KMS-11 (cell line): ENCODE measurements at regions not wholly inside any gene's neighbourhood (a gene's known extent, or its start where the extent isn't known, plus 50 kb on each side); places are given as distances from the start of the nearest gene placed in this dataset.

Experiments
- H2AFZ ChIP-seq: fragments of 200-600 bp; sonication (generic); 2 replicates; pipeline ENCODE4 v1.6.1; 2016; ENCODE audit warnings: antibody characterized with exemption, mixed run types, low read depth
- H3K27ac ChIP-seq: fragments of 200-600 bp; sonication (generic); 2 replicates; pipeline ENCODE4 v1.6.1; 2016; ENCODE audit warnings: mild to moderate bottlenecking, mixed run types
- H3K27me3 ChIP-seq: fragments of 200-600 bp; sonication (generic); 2 replicates; pipeline ENCODE4 v1.6.1; 2017; ENCODE audit warnings: mild to moderate bottlenecking, low read depth, mixed run types, moderate library complexity; ENCODE audit not compliant: insufficient read depth
- H3K36me3 ChIP-seq: fragments of 200-600 bp; sonication (generic); 2 replicates; pipeline ENCODE4 v1.6.1; 2017; ENCODE audit warnings: mild to moderate bottlenecking, mixed run types; ENCODE audit not compliant: insufficient read depth
- H3K4me1 ChIP-seq: fragments of 200-600 bp; sonication (generic); 2 replicates; pipeline ENCODE4 v1.6.1; 2016; ENCODE audit warnings: mild to moderate bottlenecking, low read depth, mixed run types; ENCODE audit not compliant: poor library complexity, severe bottlenecking
- H3K4me2 ChIP-seq: fragments of 200-600 bp; sonication (generic); 2 replicates; pipeline ENCODE4 v1.7.0; 2016; ENCODE audit warnings: mild to moderate bottlenecking, mixed run types
- H3K4me3 ChIP-seq: fragments of 200-600 bp; sonication (generic); IDR thresholded peaks from 2 replicates; pipeline ENCODE4 v1.6.1; 2017; ENCODE audit warnings: low read depth, low read length, mixed read lengths; ENCODE audit not compliant: insufficient read depth
- H3K79me2 ChIP-seq: fragments of 200-600 bp; sonication (generic); 2 replicates; pipeline ENCODE4 v1.6.1; 2016; ENCODE audit warnings: low read depth, mixed run types; ENCODE audit not compliant: insufficient read depth
- H3K9ac ChIP-seq: fragments of 200-600 bp; sonication (generic); 2 replicates; pipeline ENCODE4 v1.6.1; 2016; ENCODE audit warnings: mild to moderate bottlenecking, mixed run types
- H4K20me1 ChIP-seq: fragments of 200-600 bp; sonication (generic); 2 replicates; pipeline ENCODE4 v1.6.1; 2016; ENCODE audit warnings: mild to moderate bottlenecking, mixed run types; ENCODE audit not compliant: insufficient read depth
- TF ChIP-seq, protein P1 (sequence below): fragments of 200-600 bp; sonication (generic); conservative IDR thresholded peaks from 2 replicates; pipeline ENCODE4 v1.6.1; 2017; ENCODE audit warnings: low read depth, mild to moderate bottlenecking, antibody characterized with exemption, low read length, moderate library complexity, mixed read lengths

DNA sequence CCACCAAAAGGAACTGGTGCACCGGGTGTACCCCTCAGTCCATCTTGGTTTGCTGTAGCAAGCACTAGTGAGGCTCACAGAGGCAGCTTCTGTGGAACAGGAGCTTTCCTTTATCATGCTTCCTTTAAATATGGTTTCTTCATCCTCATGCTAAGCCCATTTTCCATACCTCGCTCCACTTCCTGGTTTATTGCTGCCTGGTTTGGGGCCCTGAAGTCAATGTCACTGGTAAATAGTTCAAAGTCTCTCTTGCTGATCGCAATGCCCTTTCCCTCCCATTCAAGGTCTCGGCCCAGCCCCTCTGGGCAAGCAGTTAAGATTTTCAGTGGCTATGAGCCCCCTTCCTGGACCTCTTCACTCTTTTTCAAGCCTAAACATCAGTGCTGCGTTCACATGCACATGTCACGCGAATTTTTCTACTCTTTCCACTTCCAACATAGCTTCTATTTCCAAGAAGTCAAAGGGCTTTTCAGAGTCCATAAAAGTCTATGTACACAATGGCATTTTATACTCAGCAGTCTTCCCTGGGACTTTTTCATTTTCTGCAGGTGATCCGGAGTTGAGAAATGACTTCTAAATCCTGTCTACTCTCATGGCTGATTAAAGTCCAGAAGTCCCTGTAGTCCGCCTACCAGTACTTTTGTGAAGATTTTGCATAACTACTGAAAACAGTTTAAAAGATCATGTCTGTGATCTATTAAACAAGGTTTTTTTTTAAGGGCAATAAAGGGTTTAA, 323.8 kb upstream of the ZFHX3 start:
- Histone ChIP-seq H3K79me2 (no peaks in the 10 kb centered on the region), H3K27me3 (no peaks in the 10 kb centered on the region), H3K9ac (no peak overlapping the region), H3K27ac (no peak overlapping the region), H3K4me1 (no peaks in the 10 kb centered on the region), H3K4me3 (no peak overlapping the region), H3K36me3 (no peaks in the 10 kb centered on the region), H4K20me1 (no peaks in the 10 kb centered on the region), H3K4me2 (no peak overlapping the region), H2AFZ (no peak overlapping the region)
- TF ChIP-seq, protein P1, sequence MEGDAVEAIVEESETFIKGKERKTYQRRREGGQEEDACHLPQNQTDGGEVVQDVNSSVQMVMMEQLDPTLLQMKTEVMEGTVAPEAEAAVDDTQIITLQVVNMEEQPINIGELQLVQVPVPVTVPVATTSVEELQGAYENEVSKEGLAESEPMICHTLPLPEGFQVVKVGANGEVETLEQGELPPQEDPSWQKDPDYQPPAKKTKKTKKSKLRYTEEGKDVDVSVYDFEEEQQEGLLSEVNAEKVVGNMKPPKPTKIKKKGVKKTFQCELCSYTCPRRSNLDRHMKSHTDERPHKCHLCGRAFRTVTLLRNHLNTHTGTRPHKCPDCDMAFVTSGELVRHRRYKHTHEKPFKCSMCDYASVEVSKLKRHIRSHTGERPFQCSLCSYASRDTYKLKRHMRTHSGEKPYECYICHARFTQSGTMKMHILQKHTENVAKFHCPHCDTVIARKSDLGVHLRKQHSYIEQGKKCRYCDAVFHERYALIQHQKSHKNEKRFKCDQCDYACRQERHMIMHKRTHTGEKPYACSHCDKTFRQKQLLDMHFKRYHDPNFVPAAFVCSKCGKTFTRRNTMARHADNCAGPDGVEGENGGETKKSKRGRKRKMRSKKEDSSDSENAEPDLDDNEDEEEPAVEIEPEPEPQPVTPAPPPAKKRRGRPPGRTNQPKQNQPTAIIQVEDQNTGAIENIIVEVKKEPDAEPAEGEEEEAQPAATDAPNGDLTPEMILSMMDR: no peak

DNA sequence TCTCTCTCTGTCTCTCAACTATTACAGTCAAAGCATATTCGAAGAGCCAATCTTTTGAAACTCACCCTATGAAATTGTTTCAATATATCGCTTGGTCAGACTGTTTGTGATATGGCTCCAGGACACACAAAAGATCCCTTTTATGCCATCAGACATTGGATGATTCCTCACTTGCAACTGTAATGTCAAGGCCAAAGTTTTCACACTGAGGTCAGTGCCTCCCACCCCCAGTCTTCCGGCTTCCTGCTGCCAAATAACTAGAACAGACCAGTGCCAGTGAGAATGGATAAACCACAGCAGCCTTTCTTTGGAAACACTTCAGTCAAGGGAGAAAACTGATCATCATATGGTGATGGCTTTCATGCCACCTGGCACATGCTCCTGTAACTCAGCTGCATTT, 321.9 kb upstream of the ZFHX3 start:
- no peak overlapping the region for H3K27ac ChIP-seq
- TF ChIP-seq, protein P1: no peak
- no peaks in the 10 kb centered on the region for H3K4me1 ChIP-seq
- no peak overlapping the region for H2AFZ ChIP-seq
- no peaks in the 10 kb centered on the region for H3K79me2 ChIP-seq
- no peaks in the 10 kb centered on the region for H3K36me3 ChIP-seq
- H3K27me3 ChIP-seq: no peaks in the 10 kb centered on the region
- no peak overlapping the region for H3K9ac ChIP-seq
- H3K4me2 ChIP-seq: no peak overlapping the region
- H3K4me3 ChIP-seq: no peak overlapping the region
- H4K20me1 ChIP-seq: no peaks in the 10 kb centered on the region

DNA sequence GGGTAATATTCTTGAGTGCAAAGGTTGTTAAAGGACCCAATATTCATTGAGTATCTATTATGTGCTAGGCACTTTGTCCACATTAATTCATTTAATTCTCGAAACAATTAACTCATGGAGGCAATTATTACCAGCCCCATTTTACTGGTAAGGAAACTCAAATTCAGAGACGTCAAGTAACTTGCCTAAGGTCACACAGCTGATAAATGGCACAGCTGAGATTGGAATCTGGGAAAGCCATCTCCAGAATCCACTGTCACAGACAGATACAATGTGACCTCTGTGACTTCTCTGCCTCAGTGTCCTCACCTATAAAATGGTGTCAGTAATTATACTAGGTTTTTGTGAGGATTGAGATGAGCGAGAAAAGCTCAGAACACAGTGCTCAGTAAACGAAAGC, 320.8 kb upstream of the ZFHX3 start:
- no peaks in the 10 kb centered on the region for H3K4me1 ChIP-seq
- TF ChIP-seq, protein P1: no peak
- no peak overlapping the region for H3K9ac ChIP-seq
- no peak overlapping the region for H3K27ac ChIP-seq
- H2AFZ ChIP-seq: no peak overlapping the region
- H4K20me1 ChIP-seq: no peaks in the 10 kb centered on the region
- H3K79me2 ChIP-seq: no peaks in the 10 kb centered on the region
- no peak overlapping the region for H3K4me3 ChIP-seq
- H3K27me3 ChIP-seq: no peaks in the 10 kb centered on the region
- H3K36me3 ChIP-seq: no peaks in the 10 kb centered on the region
- H3K4me2 ChIP-seq: no peak overlapping the region

GRCh38 chr16:73365016-73365551, 317.2 kb upstream of the ZFHX3 start:
- TF ChIP-seq, protein P1: no peak
- H3K27me3 ChIP-seq: no peaks in the 10 kb centered on the region
- no peaks in the 10 kb centered on the region for H3K36me3 ChIP-seq
- no peak overlapping the region for H3K4me2 ChIP-seq
- H4K20me1 ChIP-seq: no peaks in the 10 kb centered on the region
- H3K4me3 ChIP-seq: no peak overlapping the region
- H3K4me1 ChIP-seq: no peaks in the 10 kb centered on the region
- no peak overlapping the region for H3K9ac ChIP-seq
- H2AFZ ChIP-seq: no peak overlapping the region
- no peaks in the 10 kb centered on the region for H3K79me2 ChIP-seq
- no peak overlapping the region for H3K27ac ChIP-seq
